Lower leg skin (tissue), 3 donors: ENCODE measurements at regions not wholly inside any gene's neighbourhood (a gene's known extent, or its start where the extent isn't known, plus 50 kb on each side); places are given as distances from the start of the nearest gene placed in this dataset.

Source experiments
- POLR2A ChIP-seq, 2 donors: fragments of 450-650 bp; IDR thresholded peaks; one replicate each; pipeline ENCODE4 v1.6.1; 2016 to 2017; ENCODE audit warnings: antibody characterized with exemption in 2 of 2, mild to moderate bottlenecking in 1 of 2, moderate library complexity in 1 of 2
- TF ChIP-seq, protein P1 (sequence below), 3 donors: fragments of 450-650 bp; IDR thresholded peaks; one replicate each; pipeline ENCODE4 v1.5.1; 2016; ENCODE audit warnings: antibody characterized with exemption in 3 of 3, mild to moderate bottlenecking in 3 of 3, moderate library complexity in 2 of 3

DNA sequence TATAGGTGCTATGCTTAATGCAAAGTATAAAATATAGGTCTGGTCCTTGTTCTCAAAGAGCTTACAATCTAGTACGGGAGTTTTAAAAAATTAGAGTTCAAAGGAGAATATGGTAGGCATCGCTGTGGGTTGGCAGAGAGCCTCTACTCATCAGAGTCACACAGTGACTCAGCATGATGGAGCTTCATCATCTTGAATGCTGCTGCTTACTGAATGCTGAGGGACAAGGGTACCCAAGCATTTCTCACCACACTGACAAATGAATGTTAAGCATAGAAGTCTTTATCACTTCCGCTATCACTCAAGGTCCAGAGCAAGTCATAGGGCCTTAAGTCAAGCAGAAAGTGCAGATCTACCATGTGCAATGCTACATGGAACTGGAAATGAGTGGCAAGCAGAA lies 268.6 kb upstream of the IGFBP7 start:
- TF ChIP-seq, protein P1, sequence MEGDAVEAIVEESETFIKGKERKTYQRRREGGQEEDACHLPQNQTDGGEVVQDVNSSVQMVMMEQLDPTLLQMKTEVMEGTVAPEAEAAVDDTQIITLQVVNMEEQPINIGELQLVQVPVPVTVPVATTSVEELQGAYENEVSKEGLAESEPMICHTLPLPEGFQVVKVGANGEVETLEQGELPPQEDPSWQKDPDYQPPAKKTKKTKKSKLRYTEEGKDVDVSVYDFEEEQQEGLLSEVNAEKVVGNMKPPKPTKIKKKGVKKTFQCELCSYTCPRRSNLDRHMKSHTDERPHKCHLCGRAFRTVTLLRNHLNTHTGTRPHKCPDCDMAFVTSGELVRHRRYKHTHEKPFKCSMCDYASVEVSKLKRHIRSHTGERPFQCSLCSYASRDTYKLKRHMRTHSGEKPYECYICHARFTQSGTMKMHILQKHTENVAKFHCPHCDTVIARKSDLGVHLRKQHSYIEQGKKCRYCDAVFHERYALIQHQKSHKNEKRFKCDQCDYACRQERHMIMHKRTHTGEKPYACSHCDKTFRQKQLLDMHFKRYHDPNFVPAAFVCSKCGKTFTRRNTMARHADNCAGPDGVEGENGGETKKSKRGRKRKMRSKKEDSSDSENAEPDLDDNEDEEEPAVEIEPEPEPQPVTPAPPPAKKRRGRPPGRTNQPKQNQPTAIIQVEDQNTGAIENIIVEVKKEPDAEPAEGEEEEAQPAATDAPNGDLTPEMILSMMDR (IDR thresholded peaks at IDR 0.05), result no peak
- no peak for TF ChIP-seq POLR2A (IDR thresholded peaks at IDR 0.05)
